ENCODE measurements at regions not wholly inside any gene's neighbourhood (a gene's known extent, or its start where the extent isn't known, plus 50 kb on each side); places are given as distances from the start of the nearest gene placed in this dataset.

DNA sequence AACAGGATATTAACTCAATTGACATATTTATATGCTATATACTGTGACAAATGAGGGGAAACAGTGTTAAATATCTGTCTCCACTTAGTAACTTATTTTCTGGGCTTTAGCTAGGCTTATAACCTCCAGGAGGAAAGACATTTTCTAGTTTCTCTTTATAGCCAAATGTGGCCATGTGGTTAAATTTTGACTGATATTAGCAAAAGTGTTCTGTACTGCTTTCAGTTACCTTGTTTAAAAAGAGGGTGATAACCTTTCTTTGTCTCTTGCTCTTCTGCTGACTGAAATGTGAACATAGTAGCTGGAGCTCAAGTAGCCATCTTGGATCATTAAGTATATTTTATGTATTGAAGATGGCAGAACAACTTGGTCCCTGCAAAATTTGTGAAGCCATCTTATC is 253.7 kb downstream of the PDHA2 start:
- no peak overlapping the region for H3K27ac ChIP-seq (replicated peaks)
- TF ChIP-seq, protein P1, sequence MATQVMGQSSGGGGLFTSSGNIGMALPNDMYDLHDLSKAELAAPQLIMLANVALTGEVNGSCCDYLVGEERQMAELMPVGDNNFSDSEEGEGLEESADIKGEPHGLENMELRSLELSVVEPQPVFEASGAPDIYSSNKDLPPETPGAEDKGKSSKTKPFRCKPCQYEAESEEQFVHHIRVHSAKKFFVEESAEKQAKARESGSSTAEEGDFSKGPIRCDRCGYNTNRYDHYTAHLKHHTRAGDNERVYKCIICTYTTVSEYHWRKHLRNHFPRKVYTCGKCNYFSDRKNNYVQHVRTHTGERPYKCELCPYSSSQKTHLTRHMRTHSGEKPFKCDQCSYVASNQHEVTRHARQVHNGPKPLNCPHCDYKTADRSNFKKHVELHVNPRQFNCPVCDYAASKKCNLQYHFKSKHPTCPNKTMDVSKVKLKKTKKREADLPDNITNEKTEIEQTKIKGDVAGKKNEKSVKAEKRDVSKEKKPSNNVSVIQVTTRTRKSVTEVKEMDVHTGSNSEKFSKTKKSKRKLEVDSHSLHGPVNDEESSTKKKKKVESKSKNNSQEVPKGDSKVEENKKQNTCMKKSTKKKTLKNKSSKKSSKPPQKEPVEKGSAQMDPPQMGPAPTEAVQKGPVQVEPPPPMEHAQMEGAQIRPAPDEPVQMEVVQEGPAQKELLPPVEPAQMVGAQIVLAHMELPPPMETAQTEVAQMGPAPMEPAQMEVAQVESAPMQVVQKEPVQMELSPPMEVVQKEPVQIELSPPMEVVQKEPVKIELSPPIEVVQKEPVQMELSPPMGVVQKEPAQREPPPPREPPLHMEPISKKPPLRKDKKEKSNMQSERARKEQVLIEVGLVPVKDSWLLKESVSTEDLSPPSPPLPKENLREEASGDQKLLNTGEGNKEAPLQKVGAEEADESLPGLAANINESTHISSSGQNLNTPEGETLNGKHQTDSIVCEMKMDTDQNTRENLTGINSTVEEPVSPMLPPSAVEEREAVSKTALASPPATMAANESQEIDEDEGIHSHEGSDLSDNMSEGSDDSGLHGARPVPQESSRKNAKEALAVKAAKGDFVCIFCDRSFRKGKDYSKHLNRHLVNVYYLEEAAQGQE (IDR thresholded peaks at IDR 0.05; ENCODE audit: insufficient replicate concordance, low read depth) = no peak
- TF ChIP-seq SPI1 (IDR thresholded peaks at IDR 0.05; ENCODE audit: borderline replicate concordance, low read depth) = no peak
- TF ChIP-seq GABPA (IDR thresholded peaks at IDR 0.05; ENCODE audit: low read depth) = no peak
- TF ChIP-seq, protein P2, sequence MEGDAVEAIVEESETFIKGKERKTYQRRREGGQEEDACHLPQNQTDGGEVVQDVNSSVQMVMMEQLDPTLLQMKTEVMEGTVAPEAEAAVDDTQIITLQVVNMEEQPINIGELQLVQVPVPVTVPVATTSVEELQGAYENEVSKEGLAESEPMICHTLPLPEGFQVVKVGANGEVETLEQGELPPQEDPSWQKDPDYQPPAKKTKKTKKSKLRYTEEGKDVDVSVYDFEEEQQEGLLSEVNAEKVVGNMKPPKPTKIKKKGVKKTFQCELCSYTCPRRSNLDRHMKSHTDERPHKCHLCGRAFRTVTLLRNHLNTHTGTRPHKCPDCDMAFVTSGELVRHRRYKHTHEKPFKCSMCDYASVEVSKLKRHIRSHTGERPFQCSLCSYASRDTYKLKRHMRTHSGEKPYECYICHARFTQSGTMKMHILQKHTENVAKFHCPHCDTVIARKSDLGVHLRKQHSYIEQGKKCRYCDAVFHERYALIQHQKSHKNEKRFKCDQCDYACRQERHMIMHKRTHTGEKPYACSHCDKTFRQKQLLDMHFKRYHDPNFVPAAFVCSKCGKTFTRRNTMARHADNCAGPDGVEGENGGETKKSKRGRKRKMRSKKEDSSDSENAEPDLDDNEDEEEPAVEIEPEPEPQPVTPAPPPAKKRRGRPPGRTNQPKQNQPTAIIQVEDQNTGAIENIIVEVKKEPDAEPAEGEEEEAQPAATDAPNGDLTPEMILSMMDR (IDR thresholded peaks at IDR 0.05; ENCODE audit: insufficient read depth, low read length) = no peak
- H3K4me3 ChIP-seq (replicated peaks; ENCODE audit: insufficient read depth, low read length) = no peak overlapping the region
- no peaks in the 10 kb centered on the region for H3K27me3 ChIP-seq (ENCODE audit: insufficient read depth, poor library complexity, severe bottlenecking)
- no peak for DNase-seq (ENCODE audit: low read depth in 1 of 2, low spot score in 1 of 2)

DNA sequence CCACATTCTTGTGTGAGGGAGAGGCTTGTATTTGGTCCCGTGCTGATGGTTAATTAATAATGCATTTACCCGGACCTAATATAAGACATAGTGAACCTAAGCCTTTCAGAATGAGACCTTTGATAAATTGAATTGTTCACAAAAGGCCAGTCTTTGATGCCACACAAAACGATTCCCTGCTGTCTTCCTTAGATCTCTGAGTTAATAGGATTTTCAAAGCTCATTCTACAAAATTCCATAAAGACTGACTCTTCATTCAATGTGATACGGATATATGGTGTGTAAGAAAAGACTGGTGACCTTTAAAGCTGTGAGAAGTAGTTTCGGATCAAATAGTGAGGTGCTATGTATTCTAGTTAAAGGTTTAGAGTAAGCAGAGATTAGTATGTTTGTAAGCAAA is 254.3 kb downstream of the PDHA2 start:
- TF ChIP-seq POLR2AphosphoS5 (IDR thresholded peaks at IDR 0.05; ENCODE audit: low read depth) (no peak), GABPA (IDR thresholded peaks at IDR 0.05; ENCODE audit: low read depth) (no peak), SPI1 (IDR thresholded peaks at IDR 0.05; ENCODE audit: borderline replicate concordance, low read depth) (no peak)
- TF ChIP-seq, protein P1 (IDR thresholded peaks at IDR 0.05; ENCODE audit: insufficient replicate concordance, low read depth) = no peak
- TF ChIP-seq, protein P2 (IDR thresholded peaks at IDR 0.05; ENCODE audit: insufficient read depth, low read length) = no peak
- no peak for DNase-seq (ENCODE audit: low read depth in 1 of 2, low spot score in 1 of 2)

GRCh38 chr4:96097040-96097607 is 257.2 kb downstream of the PDHA2 start:
- no peak for DNase-seq (ENCODE audit: low read depth in 1 of 2, low spot score in 1 of 2)
- Histone ChIP-seq H3K27ac (replicated peaks) (no peak overlapping the region), H3K27me3 (ENCODE audit: insufficient read depth, poor library complexity, severe bottlenecking) (no peaks in the 10 kb centered on the region), H3K4me3 (replicated peaks; ENCODE audit: insufficient read depth, low read length) (no peak overlapping the region)
- no peak for TF ChIP-seq SPI1 (IDR thresholded peaks at IDR 0.05; ENCODE audit: borderline replicate concordance, low read depth)
- no peak for TF ChIP-seq POLR2AphosphoS5 (IDR thresholded peaks at IDR 0.05; ENCODE audit: low read depth)
- TF ChIP-seq, protein P1 (IDR thresholded peaks at IDR 0.05; ENCODE audit: insufficient replicate concordance, low read depth) = no peak
- TF ChIP-seq GABPA (IDR thresholded peaks at IDR 0.05; ENCODE audit: low read depth) = no peak
- TF ChIP-seq, protein P2 (IDR thresholded peaks at IDR 0.05; ENCODE audit: insufficient read depth, low read length) = no peak

More for the DNA sequence above, 254.3 kb downstream of the PDHA2 start:
- Histone ChIP-seq H3K27me3 (ENCODE audit: insufficient read depth, poor library complexity, severe bottlenecking) (no peaks in the 10 kb centered on the region), H3K27ac (replicated peaks) (no peak overlapping the region), H3K4me3 (replicated peaks; ENCODE audit: insufficient read depth, low read length) (no peak overlapping the region)

Data from HL-60 (cell line).